Right lobe of liver (tissue), 6 donors: ENCODE measurements at regions not wholly inside any gene's neighbourhood (a gene's known extent, or its start where the extent isn't known, plus 50 kb on each side); places are given as distances from the start of the nearest gene placed in this dataset.

Experiments
- ATAC-seq, 4 donors: fragments of 200-7000 bp; cut with Tn5 transposase; one replicate each; pipeline ENCODE4 v1.9.1; 2020; ENCODE audit warnings: mild to moderate bottlenecking in 4 of 4, moderate library complexity in 4 of 4
- DNase-seq, 3 donors: peaks; one replicate each; pipeline ENCODE4 v3.0.0-alpha.2; 2020
- H3K27ac ChIP-seq, 3 donors: fragments of 200-600 bp; one replicate each; pipeline ENCODE4 v1.8.0; 2022
- H3K27me3 ChIP-seq, 2 donors: fragments of 200-600 bp; one replicate each; pipeline ENCODE4 v1.8.0; 2022
- H3K36me3 ChIP-seq, 4 donors: fragments of 200-600 bp; sonication (generic) in 1 of 4; one replicate each; pipeline versions ENCODE4 v1.5.1 to v1.8.0; 2017 to 2022; ENCODE audit warnings: control low read depth in 1 of 4
- H3K4me1 ChIP-seq, 4 donors: fragments of 200-600 bp; sonication (generic) in 1 of 4; one replicate each; pipeline versions ENCODE4 v1.5.1 to v1.8.0; 2017 to 2022; ENCODE audit warnings: control low read depth in 1 of 4
- H3K4me3 ChIP-seq, 3 donors: fragments of 200-600 bp; one replicate each; pipeline ENCODE4 v1.8.0; 2022
- H3K9me3 ChIP-seq, 4 donors: fragments of 200-600 bp; sonication (generic) in 1 of 4; one replicate each; pipeline versions ENCODE4 v1.5.1 to v1.8.0; 2017 to 2022; ENCODE audit warnings: control low read depth in 1 of 4
- CTCF ChIP-seq, 4 donors: fragments of 200-600 bp in 3 of 4; fragments of 450-650 bp in 1 of 4; IDR thresholded peaks; one replicate each; pipeline versions ENCODE4 v1.5.1 to v1.8.0; 2016 to 2022; ENCODE audit warnings: antibody characterized with exemption in 4 of 4, mild to moderate bottlenecking in 2 of 4
- POLR2A ChIP-seq: fragments of 450-650 bp; IDR thresholded peaks from one replicate; pipeline ENCODE4 v1.6.1; 2017; ENCODE audit warnings: antibody characterized with exemption, mild to moderate bottlenecking
- WGBS: methylation state at CpG from one replicate; pipeline ENCODE4 v1.1.6; 2018; ENCODE audit warnings: low coverage, low lambda C conversion rate; ENCODE audit not compliant: insufficient coverage; ENCODE audit errors: missing lambda C conversion rate; 5-methylcytosine and 5-hydroxymethylcytosine counted together
- intact Hi-C, 2 donors: fragments of 100-400 bp; cut with DNase I; formaldehyde crosslinking; loops; one replicate each; pipeline versions ENCODE4 v1.11.2 to v1.14.1; 2022
- donor health status: DM: no; HTN: yes; CAD: no.
- donor health status: DM: no; HTN: no; CAD: no.
- donor health status: DM: no; HTN: no; CAD: no.
- donor health status: DM: no; HTN: yes; CAD: no.
- donor health status: DM: no; HTN: yes; CAD: no.

GRCh38 chr7:124596881-124597280 is 168.7 kb downstream of the GPR37 start:
- WGBS = 50% methylated on average over 1 of the region's 1 CpG
- TF ChIP-seq CTCF (IDR thresholded peaks at IDR 0.05) = no peak

DNA sequence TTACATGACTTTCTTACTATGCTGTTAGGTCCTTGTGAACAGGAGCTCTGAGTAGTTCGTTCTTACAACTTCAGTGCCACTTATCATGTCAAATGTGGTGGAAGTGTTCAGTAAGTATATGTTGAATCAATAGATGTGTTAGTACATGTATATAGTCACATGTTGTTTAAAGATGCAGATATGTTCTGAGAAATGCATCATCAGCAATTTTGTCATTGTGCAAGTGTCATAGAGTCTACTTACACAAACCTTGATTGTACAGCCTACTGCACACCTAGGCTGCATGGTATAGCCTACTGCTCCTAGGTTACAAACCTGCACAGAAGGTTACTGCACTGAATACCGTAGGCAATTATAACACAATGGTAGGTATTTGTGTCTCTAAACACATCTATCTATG is 174.8 kb downstream of the GPR37 start:
- no peaks in the 10 kb centered on the region for H3K4me1 ChIP-seq
- intact Hi-C loops = no loop called here

More at GRCh38 chr7:124596881-124597280, 168.7 kb downstream of the GPR37 start:
- Histone ChIP-seq H3K4me3 (no peak overlapping the region), H3K27me3 (no peaks in the 10 kb centered on the region), H3K9me3 (no peaks in the 10 kb centered on the region), H3K27ac (no peak overlapping the region), H3K36me3 (no peaks in the 10 kb centered on the region), H3K4me1 (no peaks in the 10 kb centered on the region)
- DNase-seq (no peak), ATAC-seq (no peak)
- intact Hi-C loops = no loop called here

GRCh38 chr7:124577256-124577655 is 188.3 kb downstream of the GPR37 start:
- intact Hi-C loops = no loop called here
- Histone ChIP-seq H3K9me3 (no peaks in the 10 kb centered on the region), H3K27me3 (no peaks in the 10 kb centered on the region), H3K4me1 (no peaks in the 10 kb centered on the region), H3K36me3 (no peaks in the 10 kb centered on the region), H3K27ac (no peak overlapping the region), H3K4me3 (no peak overlapping the region)
- DNase-seq = no peak
- TF ChIP-seq POLR2A (no peak), CTCF (IDR thresholded peaks at IDR 0.05) (no peak)
- 42% methylated on average over 2 of the region's 2 CpGs for WGBS
- ATAC-seq = no peak

More for the DNA sequence above, 174.8 kb downstream of the GPR37 start:
- Histone ChIP-seq H3K9me3 (no peaks in the 10 kb centered on the region), H3K27me3 (no peaks in the 10 kb centered on the region), H3K36me3 (no peaks in the 10 kb centered on the region), H3K4me3 (no peak overlapping the region), H3K27ac (no peak overlapping the region)
- DNase-seq (no peak), ATAC-seq (no peak)
- TF ChIP-seq CTCF (IDR thresholded peaks at IDR 0.05) (no peak), POLR2A (no peak)
- 69% methylated on average over 2 of the region's 2 CpGs for WGBS

DNA sequence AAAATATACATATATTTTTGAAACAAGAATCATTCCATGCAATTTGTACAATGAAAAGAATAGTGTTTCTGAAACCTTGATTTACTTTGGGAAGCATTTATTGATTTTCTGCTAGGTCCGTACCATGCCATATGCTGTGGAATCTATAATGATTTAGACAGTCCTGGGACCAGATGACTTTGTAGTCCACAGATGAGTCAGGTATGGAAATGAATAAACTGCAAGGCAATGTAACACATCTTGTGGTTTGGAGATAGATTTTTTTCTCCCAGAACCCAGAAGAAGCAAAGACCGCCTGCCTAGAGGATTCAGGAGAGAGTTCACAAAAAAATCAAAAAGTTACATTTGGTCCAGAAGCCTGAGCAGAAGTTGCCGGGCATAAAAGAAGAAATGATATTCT is 190.4 kb downstream of the GPR37 start:
- Histone ChIP-seq H3K36me3 (no peaks in the 10 kb centered on the region), H3K9me3 (no peaks in the 10 kb centered on the region), H3K4me3 (no peak overlapping the region), H3K27me3 (no peaks in the 10 kb centered on the region), H3K4me1 (no peaks in the 10 kb centered on the region), H3K27ac (no peak overlapping the region)
- DNase-seq (no peak), ATAC-seq (no peak)
- WGBS = 77% methylated on average over 3 of the region's 3 CpGs
- intact Hi-C loops = no loop called here
- no peak for TF ChIP-seq CTCF (IDR thresholded peaks at IDR 0.05)
- TF ChIP-seq POLR2A = no peak

DNA sequence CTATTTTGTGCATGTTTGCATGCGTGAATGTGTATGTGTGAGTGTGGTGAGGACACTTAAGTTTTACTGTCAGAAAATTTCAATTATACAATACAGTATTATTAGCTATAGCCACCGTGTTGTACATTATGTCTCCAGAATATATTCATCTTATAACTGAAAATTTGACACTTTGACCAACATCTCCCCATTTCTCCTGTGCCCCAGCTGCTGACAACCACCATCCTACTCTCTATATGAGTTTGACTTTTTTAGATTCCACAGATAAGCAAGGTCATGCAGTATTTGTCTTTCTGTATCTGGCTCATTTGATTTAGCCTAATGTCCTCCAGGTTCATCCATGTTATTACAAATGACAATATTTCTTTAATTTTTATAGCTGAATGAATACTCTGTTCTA is 195.0 kb downstream of the GPR37 start:
- Histone ChIP-seq H3K27ac (no peak overlapping the region), H3K4me1 (no peaks in the 10 kb centered on the region), H3K4me3 (no peak overlapping the region), H3K36me3 (no peaks in the 10 kb centered on the region), H3K9me3 (no peaks in the 10 kb centered on the region), H3K27me3 (no peaks in the 10 kb centered on the region)
- DNase-seq (no peak), ATAC-seq (no peak)
- WGBS = 91% methylated on average over 2 of the region's 2 CpGs
- intact Hi-C loops = no loop called here
- TF ChIP-seq CTCF (IDR thresholded peaks at IDR 0.05) = no peak
- TF ChIP-seq POLR2A = no peak
